ENCODE measurements at regions not wholly inside any gene's neighbourhood (a gene's known extent, or its start where the extent isn't known, plus 50 kb on each side); places are given as distances from the start of the nearest gene placed in this dataset.

DNA sequence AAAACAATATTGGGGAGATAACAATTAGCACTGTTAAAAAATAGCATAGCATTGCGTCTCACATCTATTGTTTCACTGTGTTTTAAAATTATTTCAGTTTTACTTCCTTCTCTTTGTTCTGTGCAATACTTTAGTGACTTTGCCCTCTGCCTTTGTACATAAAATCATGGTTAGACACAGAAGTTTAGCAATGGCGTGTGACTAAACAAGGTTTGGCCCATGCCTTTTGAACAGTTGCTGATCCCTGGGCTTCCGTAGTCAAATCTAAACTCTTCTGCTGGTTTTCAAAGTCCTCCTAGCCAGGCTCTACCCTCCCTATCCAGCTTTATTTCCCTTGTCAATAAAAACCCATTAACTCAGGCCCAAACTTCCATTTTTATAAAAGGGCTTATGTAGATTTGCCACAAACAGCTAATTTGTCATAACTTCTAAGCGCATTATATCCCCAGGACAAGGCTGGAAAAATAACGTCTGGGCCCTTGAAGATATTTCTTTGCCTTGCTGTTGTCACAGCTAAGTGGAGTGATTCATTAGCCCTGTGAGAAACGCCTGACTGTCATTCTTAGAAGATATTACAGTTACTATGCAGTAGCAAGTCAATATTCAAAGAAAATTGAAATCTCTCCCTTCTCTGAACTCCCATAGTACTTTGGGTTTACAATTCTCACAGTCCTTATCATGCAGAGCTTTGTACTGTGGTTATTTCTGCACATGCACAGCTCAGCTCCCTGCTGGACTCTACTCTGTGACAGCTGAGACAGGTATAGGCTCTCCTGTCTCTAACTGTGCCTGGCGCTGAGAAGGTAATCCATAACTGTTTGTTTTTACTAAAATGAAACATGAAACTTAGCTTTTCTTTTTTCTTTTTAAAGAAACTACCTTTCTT is 123.4 kb upstream of the SLC24A5 start:
- no peak for DNase-seq (ENCODE audit: low spot score)

DNA sequence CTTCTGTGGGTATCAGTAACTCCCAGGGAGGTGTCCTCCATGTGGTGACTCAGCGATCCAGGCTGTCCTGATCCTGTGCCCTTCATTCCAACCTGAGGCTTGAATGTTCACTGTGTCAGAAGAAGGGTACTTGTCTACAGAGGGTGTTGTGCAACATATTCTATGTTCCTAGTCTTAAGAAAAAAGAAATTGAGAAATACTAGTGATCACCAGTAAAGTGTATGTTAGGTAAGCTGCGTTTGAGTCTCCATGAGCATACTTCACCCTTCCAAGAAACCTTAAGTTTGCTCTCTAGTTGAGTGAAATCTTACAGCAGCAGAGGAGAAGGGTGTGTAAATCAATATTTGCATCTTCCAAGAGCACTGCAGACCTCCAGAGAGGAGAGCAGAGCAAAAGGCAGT is 122.2 kb upstream of the SLC24A5 start:
- no peak for DNase-seq (ENCODE audit: low spot score)

DNA sequence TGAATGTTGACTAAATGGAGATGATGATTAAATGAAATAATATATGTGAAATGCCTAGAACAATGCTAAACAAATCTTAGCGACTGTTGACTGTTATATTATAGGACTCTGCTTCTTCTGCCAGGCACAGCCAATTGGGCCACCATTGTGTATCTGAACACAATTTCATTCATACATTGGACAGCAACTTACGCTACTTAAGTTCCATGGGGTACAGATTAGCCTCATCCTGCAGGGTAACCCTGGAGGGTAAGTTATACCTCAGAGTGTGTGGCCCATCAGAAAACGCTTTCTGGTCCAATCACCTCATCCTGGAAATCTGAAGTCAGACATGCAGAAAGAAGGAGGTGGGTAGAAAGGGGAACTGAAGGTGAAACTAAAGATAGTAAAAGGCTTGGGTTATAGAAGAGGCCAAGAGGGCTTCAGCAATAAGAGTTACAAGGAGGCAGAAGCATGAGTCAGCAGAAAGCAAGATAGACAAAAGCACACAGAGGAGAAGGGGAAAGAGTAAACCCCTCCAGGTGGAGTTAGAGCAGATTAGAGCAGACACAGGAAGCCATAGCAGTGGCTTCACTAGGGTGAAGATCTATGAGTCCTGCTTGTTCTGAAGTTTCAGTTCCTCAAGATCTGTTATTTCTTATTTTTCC is 119.3 kb upstream of the SLC24A5 start:
- no peak for DNase-seq (ENCODE audit: low spot score)

DNA sequence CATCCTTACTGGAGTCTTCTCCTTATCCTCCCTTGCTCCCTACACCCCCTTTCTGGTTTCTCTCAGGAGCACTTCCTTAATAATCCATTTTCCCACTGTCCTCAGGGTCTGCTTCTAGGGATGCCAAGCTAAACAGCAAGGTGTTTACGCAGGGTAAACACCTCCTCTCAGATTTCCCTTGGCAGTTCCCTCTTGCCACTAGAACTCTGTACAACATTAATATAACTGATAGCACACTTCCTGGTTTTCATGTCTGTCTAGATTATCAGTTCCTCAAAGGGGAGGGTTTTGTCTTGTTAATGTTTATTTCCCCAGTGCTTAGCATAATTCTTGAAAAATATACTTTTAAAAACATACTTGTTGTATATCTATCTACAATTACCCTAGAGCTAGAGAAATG is 118.0 kb upstream of the SLC24A5 start:
- no peak for DNase-seq (ENCODE audit: low spot score)

DNA sequence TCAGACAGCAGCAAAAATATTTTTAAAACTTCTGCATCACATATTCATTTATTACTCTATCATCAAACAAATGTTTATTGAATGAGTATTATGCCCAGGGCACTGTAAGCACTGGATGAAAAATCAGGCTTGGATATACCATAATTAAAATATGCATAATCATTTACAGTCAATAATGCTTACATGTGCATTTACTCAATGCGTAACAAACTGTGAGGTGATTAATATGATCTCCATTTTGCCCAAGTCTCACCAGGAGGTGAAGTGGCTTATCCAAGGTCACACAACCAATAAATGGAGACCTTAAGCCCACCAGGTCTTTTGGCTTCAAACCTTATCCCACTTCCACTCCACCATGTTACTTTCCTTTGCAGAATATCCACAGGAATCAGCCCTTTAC is 117.3 kb upstream of the SLC24A5 start:
- no peak for DNase-seq (ENCODE audit: low spot score)

DNA sequence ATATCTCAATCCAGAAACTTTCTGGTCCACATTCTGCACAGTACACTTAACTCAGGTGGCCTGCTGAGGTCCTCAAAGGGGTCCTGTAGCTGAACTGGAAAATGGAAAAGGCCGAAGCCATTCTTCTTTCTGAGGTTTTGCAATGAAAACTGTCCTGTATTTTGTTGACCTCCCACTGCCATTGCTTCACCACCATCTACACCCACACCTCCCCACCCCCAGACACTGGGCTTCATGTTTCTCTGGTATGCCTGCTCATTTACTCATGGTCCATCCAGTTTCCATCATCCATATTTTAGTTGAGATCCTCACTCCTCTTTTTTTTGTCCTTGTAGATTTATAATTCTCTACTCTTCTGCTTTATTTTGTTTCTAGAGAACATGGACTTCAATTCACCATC is 115.7 kb upstream of the SLC24A5 start:
- no peak for DNase-seq (ENCODE audit: low spot score)

DNA sequence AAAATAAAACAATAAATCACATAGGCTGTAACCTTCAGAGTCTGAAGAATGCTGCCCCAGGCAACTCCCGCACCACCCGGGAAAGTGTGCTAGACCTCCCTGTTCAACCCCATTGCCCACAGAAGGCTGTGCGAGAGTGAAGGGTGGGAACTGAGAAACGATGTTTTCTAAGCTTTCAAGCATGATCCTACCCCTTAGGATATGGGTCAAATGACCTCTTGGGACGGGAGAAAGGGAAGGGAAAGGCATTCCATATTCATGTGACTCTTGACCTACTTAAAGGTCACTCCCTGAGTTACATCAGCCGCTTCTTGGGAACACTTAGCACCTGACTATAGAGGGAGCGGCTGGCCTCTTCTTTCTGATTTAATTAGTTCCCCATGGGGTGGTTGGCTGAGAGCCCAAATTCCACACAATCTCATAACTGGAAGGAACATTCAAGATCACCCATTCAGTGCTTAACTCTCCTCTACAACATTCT is 114.7 kb upstream of the SLC24A5 start:
- no peak for DNase-seq (ENCODE audit: low spot score)

DNA sequence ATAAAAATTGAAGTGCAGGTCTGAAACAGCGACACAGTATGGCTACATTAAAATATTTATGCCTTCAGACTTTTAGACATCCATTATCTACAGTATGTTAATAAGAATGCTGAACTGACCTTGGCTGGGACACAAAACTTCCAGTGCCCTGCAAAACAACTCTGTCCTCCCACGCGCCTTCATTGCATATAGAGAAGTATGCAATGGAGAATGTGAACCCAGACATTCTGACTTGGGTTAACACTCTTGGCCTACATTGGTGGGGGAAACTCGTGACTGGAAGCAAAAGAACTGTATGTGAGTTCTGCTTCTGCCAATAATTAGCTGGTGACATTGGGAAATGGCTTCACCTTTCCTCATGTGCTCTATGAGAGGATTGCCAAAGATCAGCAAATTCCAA is 110.5 kb upstream of the SLC24A5 start:
- no peak for DNase-seq (ENCODE audit: low spot score)

DNA sequence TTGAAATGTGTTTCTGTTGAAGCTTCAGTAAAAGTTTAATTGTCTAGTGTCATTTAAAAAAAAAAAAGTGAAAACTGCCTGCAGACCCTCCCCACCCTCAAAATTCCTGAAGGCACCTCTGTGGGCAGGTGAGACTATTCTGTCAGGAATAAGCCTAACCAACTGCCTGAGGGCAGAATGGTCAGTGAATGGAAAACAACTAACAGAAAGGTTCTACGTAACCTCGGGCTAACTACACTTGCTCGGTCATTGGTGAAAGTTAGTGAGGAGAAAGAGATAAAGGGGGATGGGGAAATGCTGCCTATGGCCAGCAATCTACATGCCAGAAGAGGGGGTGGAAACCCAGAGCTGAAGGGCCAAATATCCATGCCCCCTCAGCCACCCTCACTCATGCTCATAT is 108.6 kb upstream of the SLC24A5 start:
- DNase-seq (ENCODE audit: low spot score), result no peak

DNA sequence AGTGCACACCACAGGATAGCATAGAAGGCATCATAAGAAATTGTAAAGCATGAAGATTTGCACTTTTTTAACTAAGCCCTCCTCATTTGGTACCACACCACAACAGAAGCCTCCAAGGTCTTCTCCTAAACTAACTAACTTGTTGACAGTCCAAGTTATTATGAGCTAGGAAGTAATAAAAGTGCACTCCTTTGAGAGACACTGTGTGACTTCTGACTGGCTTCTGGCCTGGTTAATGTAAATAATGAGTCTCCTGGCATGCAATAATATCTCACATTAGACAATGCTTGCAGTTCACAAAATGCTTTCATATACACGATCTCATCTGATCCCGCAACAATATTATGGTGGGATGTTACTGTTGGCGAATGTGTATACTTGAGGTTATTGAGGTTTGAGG is 103.9 kb upstream of the SLC24A5 start:
- no peak for DNase-seq (ENCODE audit: low spot score)

DNA sequence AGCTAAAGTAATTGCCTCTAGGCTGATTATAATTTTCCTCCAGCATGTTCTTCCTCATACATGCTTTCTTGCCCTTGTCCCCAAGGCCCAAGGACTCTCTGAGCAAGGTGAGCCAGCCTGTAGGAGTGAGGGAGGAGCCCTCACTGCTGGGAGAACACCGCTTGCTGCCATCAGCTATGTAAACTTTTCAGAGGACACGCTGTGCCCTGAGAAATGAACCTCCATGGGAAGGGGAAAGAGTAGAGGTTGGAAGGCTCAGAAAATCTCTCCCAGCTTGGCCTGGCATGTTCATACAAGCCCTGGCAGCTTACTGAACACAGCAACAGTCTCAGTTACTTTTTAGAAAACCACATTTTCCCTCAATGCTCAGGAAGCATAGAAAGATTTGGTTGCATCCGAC is 103.0 kb upstream of the SLC24A5 start:
- no peak for DNase-seq (ENCODE audit: low spot score)

DNA sequence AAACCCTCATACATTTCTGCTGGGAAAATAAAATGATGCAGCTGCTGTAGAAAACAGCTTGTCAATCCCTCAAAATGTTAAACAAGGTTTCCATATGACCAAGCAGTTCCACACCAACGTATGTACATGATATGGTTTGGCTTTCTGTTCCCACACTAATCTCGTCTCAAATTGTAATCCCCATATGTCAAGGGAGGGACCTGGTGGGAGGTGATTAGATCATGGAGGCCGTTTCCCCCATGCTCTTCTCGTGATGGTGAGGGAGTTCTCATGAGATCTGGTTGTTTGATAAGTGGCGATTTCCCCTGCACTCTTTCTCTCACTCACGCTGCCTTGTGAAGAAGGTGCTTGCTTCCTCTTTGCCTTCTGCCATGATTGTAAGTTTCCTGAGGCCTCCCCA is 100.6 kb upstream of the SLC24A5 start:
- no peak for DNase-seq (ENCODE audit: low spot score)

DNA sequence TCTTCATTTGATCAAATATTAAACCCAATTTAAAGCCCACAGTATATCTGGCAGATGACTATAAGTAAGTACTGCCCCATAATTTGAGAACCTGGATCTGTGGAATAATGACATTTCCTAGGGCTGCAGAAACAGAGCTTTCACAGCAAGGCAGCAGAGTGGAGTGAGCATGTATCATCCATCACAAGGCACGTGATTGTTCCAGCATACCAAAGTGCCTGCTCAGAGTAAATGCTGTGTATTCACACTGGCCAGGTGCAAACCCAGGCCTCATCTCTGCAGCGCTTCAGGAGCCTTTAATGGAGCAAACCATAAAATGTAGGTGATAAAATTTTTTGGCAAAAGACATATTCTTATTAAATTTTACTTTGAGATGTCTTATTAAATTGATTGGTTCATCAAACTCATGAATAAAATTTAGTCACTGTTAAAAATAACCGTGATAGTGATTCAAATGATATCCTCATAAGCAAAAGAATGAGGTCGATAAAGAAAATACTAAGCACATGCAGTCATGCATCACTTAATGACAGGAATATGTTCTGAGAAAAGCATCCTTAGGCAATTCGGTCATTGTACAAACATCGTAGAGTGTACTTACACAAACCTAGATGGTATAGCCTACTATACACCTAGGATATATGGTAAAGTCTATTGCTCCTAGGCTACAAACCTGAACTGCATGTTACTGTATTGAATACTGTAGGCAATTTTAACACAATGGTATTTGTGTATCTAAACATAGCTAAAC is 99.3 kb upstream of the SLC24A5 start:
- no peak for DNase-seq (ENCODE audit: low spot score)

DNA sequence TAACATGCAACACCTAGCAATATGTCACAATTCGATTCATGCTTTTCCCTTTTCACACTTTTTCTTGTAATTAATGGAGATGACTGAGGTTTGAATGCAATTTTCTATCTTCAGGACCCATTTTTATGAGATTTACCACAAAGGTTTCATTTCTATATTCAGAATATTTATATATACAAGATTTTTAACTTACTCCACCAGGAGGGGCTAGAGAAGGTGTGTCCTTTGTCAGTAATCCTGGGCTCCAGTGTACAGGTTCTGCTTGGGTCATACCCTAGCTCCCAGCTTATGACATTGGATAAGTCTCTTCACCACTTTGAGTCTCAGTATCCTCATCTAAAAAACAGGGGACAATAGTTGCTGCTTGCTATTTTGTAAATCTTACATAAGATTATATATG is 95.7 kb upstream of the SLC24A5 start:
- no peak for DNase-seq (ENCODE audit: low spot score)

DNA sequence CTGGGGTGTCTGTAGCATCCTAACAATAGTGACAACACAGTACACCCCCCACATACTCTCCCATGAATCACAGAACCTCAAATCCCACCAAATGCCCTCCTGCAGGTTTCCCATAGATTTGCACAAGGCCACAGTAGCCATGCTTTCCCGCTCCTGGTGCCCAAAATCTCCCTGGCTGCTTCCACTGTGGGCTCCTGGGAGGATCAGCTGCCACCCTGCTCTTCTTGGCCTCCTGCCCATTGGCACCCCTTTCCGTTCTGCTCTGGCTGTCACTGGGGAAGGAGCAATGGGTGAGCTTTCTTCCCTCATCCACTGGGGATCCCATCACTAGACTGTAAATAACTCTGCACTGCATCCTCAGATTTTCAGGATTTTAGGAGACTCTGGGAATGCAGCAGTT is 92.1 kb upstream of the SLC24A5 start:
- DNase-seq (ENCODE audit: low spot score), result no peak

DNA sequence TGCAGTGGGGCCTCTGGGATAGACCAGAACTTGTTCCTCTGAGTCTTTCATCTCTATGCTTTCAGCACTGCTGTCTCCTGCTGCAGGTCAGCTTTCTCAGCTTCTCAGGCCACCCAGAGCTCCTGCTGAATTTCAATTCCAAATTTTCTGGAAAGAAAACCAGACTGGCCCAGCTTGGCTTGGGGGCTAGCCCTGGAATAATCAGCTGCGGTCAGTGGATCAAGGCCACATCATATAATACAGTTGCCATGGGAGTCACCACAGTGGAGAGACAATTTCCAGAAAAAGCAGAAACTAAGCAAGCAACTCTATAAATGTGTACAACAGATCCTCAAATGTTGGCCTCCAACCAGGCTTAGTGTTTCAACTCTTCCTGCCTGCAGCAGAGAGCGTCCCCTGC is 91.1 kb upstream of the SLC24A5 start:
- DNase-seq (ENCODE audit: low spot score), result no peak

DNA sequence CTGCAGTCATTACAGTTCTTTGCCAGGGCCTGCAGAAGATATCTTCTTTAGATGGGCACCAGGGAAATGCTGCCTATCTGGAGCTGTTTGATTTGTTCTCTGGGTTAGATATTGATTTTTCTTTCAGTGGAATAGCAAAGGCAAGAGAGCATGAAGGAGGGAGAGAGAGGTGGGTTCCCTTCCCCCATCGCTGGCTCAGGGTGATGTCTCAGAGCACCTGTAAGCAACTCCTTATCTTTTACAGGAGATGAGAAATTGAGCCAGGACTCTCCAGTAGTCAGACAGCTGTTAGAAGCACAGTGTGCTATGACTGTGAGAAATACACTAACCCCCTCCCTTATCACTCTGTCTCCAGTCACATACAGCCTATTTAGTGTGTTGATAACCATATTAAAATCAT is 89.3 kb upstream of the SLC24A5 start:
- DNase-seq (ENCODE audit: low spot score), result no peak

DNA sequence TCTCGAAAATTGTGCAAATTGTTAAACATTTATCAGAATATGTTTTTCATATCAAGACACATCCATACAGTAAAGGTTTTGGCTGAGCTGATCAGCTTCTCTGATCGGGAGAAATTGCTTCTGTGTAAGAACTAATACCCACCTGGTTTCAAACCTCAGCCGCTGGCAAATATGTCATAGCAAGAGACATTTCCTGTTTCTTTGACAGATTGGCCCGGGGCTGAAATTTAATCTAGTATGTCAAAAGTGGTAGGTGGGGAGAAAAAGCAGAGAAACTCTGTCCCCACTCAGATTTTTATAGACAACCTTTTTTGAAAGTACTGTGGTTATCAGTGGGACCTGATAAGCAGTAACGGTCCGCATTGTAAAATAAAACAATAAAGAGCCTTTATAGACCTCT is 88.8 kb upstream of the SLC24A5 start:
- DNase-seq (ENCODE audit: low spot score), result no peak

DNA sequence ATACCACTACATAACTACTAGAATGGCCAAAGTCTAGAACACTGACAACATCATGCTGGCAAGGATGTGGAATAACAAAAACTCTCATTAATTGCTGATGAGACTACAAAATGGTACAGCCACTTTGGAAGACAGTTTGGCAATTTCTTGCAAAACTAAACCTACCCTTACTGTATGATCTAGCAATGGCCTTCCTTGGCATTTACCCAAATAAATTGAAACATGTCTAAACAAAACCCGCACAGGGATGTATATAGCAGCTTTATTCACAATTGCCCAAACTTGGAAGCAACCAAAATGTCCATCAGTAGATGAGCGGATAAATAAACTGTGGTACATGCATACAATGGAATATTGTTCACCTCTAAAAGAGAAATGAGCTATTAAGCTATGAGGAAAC is 87.9 kb upstream of the SLC24A5 start:
- DNase-seq (ENCODE audit: low spot score), result no peak

DNA sequence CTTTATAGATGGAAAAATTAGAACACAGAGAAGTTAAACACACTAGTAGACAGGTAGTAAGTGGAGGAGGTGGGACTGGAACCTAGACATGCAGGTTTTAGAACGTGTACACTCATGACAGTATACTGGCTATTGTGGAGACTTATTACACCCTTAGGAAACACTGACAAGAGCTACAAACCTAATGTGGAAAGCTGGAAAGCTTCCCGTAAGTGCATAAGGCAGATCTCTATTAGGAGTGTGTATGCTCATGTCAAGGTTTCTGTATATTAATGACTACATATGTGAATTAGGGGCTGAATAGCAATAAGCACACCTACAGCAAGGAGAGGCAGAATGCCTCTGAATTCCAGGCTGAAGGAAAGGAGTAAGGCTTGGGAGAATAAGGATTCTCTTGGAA is 82.6 kb upstream of the SLC24A5 start:
- DNase-seq (ENCODE audit: low spot score), result no peak

DNA sequence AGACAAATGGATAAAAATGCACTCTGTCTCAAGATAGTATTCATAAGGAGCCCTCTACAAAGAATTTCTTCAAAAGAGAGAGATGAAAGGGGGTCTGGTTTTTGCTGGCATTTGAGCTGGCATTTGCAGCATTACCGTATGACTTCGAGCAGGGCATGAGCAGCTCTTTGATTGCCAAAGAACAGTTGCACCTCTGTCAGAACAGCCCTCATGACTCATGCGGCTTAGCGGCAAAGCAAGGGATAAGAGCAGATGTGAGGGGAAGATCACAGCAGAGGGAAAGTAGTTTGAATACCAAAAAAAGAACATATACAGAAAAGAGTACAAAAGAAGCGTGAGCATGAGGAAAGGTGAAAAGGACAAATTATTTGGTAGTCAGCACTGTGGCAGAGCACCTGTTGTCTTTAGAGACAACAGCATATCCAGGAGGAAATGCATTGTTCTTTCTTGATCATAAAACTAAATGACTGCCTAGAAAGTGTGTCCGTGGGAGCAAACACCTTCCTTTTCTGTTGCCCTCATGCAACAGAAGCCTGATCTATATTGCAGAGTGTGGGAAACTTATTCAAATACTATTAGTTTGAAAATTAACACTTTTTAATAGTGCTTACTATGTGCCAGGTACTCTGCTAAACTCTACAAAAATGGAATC is 80.5 kb upstream of the SLC24A5 start:
- DNase-seq (ENCODE audit: low spot score), result no peak

DNA sequence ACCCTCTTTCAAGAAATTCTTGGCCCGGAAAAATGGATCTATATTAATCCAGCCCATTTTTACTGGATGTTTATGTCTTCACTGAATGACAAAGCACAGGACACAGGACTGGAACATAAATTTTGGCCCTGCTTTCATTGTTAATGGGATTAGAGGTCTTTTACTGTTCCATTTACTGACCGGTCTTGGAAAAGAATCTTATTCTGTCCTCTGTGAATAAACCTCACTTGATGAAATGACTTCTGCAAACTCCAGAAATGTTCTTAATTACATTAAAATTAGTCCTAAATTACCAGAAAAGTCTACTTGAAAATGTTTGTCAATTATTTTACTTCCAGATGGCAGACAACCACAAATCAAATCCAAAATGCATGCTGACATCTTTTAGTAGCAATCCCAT is 79.3 kb upstream of the SLC24A5 start:
- DNase-seq (ENCODE audit: low spot score), result no peak
